Ishikawa (cell line): ENCODE measurements at regions not wholly inside any gene's neighbourhood (a gene's known extent, or its start where the extent isn't known, plus 50 kb on each side); places are given as distances from the start of the nearest gene placed in this dataset.

Experiments used
- CEBPB ChIP-seq: IDR thresholded peaks from 2 replicates; pipeline ENCODE4 v1.6.1; 2012
- EGR1 ChIP-seq: IDR thresholded peaks from 2 replicates; pipeline ENCODE4 v1.6.1; 2012
- EP300 ChIP-seq: IDR thresholded peaks from 2 replicates; pipeline ENCODE4 v1.6.1; 2012; ENCODE audit warnings: borderline replicate concordance
- FOXM1 ChIP-seq: IDR thresholded peaks from 2 replicates; pipeline ENCODE4 v1.6.1; 2012; ENCODE audit warnings: low read depth, borderline replicate concordance
- REST ChIP-seq: IDR thresholded peaks from 2 replicates; pipeline ENCODE4 v1.6.1; 2012; ENCODE audit warnings: low read depth, mild to moderate bottlenecking
- TAF1 ChIP-seq: IDR thresholded peaks from 2 replicates; pipeline ENCODE4 v1.6.1; 2012; ENCODE audit warnings: low read depth, mild to moderate bottlenecking
- YY1 ChIP-seq: IDR thresholded peaks from 2 replicates; pipeline ENCODE4 v1.6.1; 2012; ENCODE audit warnings: low read depth
- ZBTB7A ChIP-seq: IDR thresholded peaks from 2 replicates; pipeline ENCODE4 v1.6.1; 2012; ENCODE audit warnings: low read depth
- TF ChIP-seq, protein P1 (sequence below): IDR thresholded peaks from 2 replicates; pipeline ENCODE4 v1.6.1; 2012

DNA sequence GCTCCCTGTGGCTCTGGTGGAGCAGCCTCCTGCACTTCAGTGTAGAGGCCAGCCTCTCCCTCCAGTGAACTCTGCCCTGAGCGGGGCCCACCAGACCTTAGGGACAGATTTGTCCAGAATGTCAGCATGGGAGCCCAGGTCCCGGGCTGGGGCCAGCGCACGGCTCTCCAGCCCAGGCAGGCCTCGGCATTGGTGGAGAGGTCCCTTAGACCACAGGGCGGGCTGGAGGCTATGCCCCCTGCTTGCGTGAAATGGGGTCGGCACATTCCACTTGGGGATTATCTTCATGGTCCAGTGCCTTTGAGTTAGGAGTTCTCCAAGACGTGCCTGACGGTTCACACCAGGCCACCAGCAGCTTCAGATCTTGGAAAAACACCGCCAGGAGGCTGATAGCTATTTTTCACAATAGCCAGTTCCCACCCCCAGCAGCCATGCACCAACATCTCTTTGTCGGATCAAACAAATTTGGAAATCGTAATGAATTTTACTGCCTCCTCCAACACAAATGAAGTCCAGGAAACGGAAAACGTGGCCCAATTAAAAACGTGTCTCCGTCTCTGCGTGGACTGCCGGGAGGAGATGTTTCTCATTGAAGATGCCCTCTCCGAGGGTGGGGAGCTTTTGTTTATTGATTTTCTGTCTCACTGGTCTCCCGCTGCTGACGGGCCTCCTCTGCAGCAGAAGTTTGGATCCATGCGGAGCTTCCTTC is 110.0 kb upstream of the CIBAR2 start:
- TF ChIP-seq CEBPB = no peak
- no peak for TF ChIP-seq REST
- TF ChIP-seq TAF1 = no peak
- TF ChIP-seq FOXM1 = no peak
- TF ChIP-seq EP300 = no peak
- TF ChIP-seq, protein P1, sequence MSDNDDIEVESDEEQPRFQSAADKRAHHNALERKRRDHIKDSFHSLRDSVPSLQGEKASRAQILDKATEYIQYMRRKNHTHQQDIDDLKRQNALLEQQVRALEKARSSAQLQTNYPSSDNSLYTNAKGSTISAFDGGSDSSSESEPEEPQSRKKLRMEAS = no peak
- TF ChIP-seq ZBTB7A = 0 out of 2 replicates have a peak, but pooled peaks have one; percentile 18
- TF ChIP-seq YY1 = no peak
- no peak for TF ChIP-seq EGR1
